PC-9 (cell line): ENCODE measurements at regions not wholly inside any gene's neighbourhood (a gene's known extent, or its start where the extent isn't known, plus 50 kb on each side); places are given as distances from the start of the nearest gene placed in this dataset.

Experiments
- BruUV-seq: library from RNA; stranded (reverse); fragments of 400-500 nt; replicated peaks from 2 replicates; lab custom pipeline; 2021; lab: Mats Ljungman, UMichigan
- CTCF ChIA-PET: fragments of 300-600 bp; sonication (Branson Sonifier 250); formaldehyde crosslinking; loops from one replicate; lab custom pipeline; 2022; ENCODE audit warnings: antibody characterized with exemption; lab: Charles Lee
- POLR2A ChIA-PET: fragments of 300-600 bp; sonication (Branson Sonifier 250); formaldehyde crosslinking; loops from one replicate; lab custom pipeline; 2022; ENCODE audit warnings: antibody characterized with exemption; ENCODE audit not compliant: unreplicated experiment; lab: Charles Lee
- DNase-seq, 2 experiments: peaks; one replicate each; pipeline versions ENCODE4 v3.0.0 to v3.0.0-alpha.2; 2015 to 2022; ENCODE audit warnings: mixed read lengths in 1 of 2
- H2AFZ ChIP-seq: fragments of 200-600 bp; sonication (generic); 2 replicates; pipeline ENCODE4 v1.8.1; 2017; ENCODE audit warnings: antibody characterized with exemption
- H3F3A ChIP-seq: fragments of 200-600 bp; sonication (generic); 2 replicates; pipeline ENCODE4 v1.8.1; 2017; ENCODE audit warnings: antibody characterized with exemption, mild to moderate bottlenecking, low read depth; ENCODE audit not compliant: insufficient read depth
- H3K27ac ChIP-seq: fragments of 200-600 bp; sonication (generic); 2 replicates; pipeline ENCODE4 v1.6.1; 2016; ENCODE audit warnings: mixed run types
- H3K27me3 ChIP-seq: fragments of 200-600 bp; sonication (generic); 2 replicates; pipeline ENCODE4 v1.6.1; 2016; ENCODE audit warnings: low read depth, mixed run types; ENCODE audit not compliant: insufficient read depth
- H3K36me3 ChIP-seq: fragments of 200-600 bp; sonication (generic); 2 replicates; pipeline ENCODE4 v1.6.1; 2016; ENCODE audit warnings: low read depth, mixed run types
- H3K4me1 ChIP-seq: fragments of 200-600 bp; sonication (generic); replicated peaks from 2 replicates; pipeline ENCODE4 v1.6.1; 2016; ENCODE audit warnings: mixed run types; ENCODE audit not compliant: insufficient read depth
- H3K4me2 ChIP-seq: fragments of 200-600 bp; sonication (generic); 2 replicates; pipeline ENCODE4 v1.6.1; 2017; ENCODE audit warnings: mixed run types
- H3K4me3 ChIP-seq: fragments of 200-600 bp; sonication (generic); 2 replicates; pipeline ENCODE4 v1.6.1; 2016; ENCODE audit warnings: mixed run types
- H3K79me2 ChIP-seq: fragments of 200-600 bp; sonication (generic); 2 replicates; pipeline ENCODE4 v1.6.1; 2017; ENCODE audit warnings: low read depth, mixed run types
- H3K9me2 ChIP-seq: fragments of 200-600 bp; sonication (generic); 2 replicates; pipeline ENCODE4 v1.8.1; 2017; ENCODE audit warnings: mild to moderate bottlenecking; ENCODE audit not compliant: insufficient read depth
- H3K9me3 ChIP-seq: fragments of 200-600 bp; sonication (generic); 2 replicates; pipeline ENCODE4 v1.8.1; 2016; ENCODE audit warnings: low read depth; ENCODE audit not compliant: insufficient read depth
- H4K20me1 ChIP-seq: fragments of 200-600 bp; sonication (generic); 2 replicates; pipeline ENCODE4 v1.8.1; 2017; ENCODE audit not compliant: insufficient read depth
- CTCF ChIP-seq: fragments of 200-600 bp; sonication (generic); conservative IDR thresholded peaks from 2 replicates; pipeline ENCODE4 v1.6.1; 2017; ENCODE audit warnings: mixed run types, antibody characterized with exemption, mild to moderate bottlenecking, moderate library complexity
- EZH2 ChIP-seq: fragments of 200-600 bp; sonication (generic); IDR thresholded peaks from 2 replicates; pipeline ENCODE4 v1.8.0; 2017; ENCODE audit warnings: antibody characterized with exemption, low read depth
- intact Hi-C: fragments of 100-400 bp; cut with micrococcal nuclease; formaldehyde crosslinking; loops from one replicate; pipeline ENCODE4 v1.10.0; 2022; ENCODE audit not compliant: unreplicated experiment

- CTCF ChIA-PET, result no interaction called here
- BruUV-seq, result no TSS peak
- Histone ChIP-seq H3K4me3 (no peak overlapping the region), H3K4me1 (no peaks in the 10 kb centered on the region), H3K4me2 (no peak overlapping the region), H3K9me2 (no peaks in the 10 kb centered on the region), H3K36me3 (no peaks in the 10 kb centered on the region), H3K27me3 (no peaks in the 10 kb centered on the region), H3K79me2 (no peaks in the 10 kb centered on the region), H4K20me1 (no peaks in the 10 kb centered on the region), H3K9me3 (no peaks in the 10 kb centered on the region), H3F3A (no peaks in the 10 kb centered on the region), H3K27ac (no peak overlapping the region), H2AFZ (no peak overlapping the region)
- POLR2A ChIA-PET, result no interaction called here
- no peak for TF ChIP-seq CTCF
- DNase-seq, result no peak
- intact Hi-C loops, result no loop called here
These were observed 558.0 kb downstream of the TRIML1 start for GRCh38 chr4:188697243-188697642.

DNA sequence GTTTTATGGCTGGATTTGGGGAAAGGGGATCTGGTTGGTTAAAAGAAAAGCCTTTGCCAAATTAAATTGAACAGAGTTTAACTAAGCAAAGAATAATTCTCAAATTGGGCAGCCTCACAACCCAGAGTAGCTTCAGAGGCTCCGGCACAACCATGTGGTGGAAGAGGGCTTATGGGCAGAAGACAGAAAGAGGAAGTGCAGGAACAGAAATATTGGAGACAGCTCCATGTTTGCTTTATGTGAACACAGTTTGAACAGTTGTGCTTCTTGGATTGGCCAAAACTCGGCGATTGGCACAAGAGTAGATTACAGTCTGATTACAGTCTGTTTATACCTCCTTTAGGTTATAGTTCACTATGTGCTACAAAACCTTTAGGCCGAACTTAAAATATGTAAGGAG, 562.7 kb downstream of the TRIML1 start:
- Histone ChIP-seq H3K36me3 (no peaks in the 10 kb centered on the region), H3K79me2 (no peaks in the 10 kb centered on the region), H3K9me3 (no peaks in the 10 kb centered on the region), H3K4me1 (no peaks in the 10 kb centered on the region), H3K4me2 (no peak overlapping the region), H3F3A (no peaks in the 10 kb centered on the region), H3K9me2 (no peaks in the 10 kb centered on the region), H3K27ac (no peak overlapping the region), H3K4me3 (no peak overlapping the region), H2AFZ (no peak overlapping the region), H3K27me3 (no peaks in the 10 kb centered on the region), H4K20me1 (no peaks in the 10 kb centered on the region)
- ChIA-PET POLR2A (no interaction called here), CTCF (no interaction called here)
- TF ChIP-seq EZH2, result no peak
- TF ChIP-seq CTCF, result no peak
- DNase-seq, result no peak
- intact Hi-C loops, result no loop called here
- BruUV-seq, result no TSS peak

- Histone ChIP-seq H3K79me2 (no peaks in the 10 kb centered on the region), H3K27ac (no peak overlapping the region), H3K4me1 (no peaks in the 10 kb centered on the region), H2AFZ (no peak overlapping the region), H3K4me2 (no peak overlapping the region), H3K9me3 (no peaks in the 10 kb centered on the region), H3K27me3 (no peaks in the 10 kb centered on the region), H3K36me3 (no peaks in the 10 kb centered on the region), H3K4me3 (no peak overlapping the region), H4K20me1 (no peaks in the 10 kb centered on the region), H3K9me2 (no peaks in the 10 kb centered on the region), H3F3A (no peaks in the 10 kb centered on the region)
- BruUV-seq, result no TSS peak
- TF ChIP-seq EZH2, result no peak
- no peak for TF ChIP-seq CTCF
- ChIA-PET POLR2A (no interaction called here), CTCF (no interaction called here)
- DNase-seq, result no peak
- intact Hi-C loops, result no loop called here
These were observed 565.0 kb downstream of the TRIML1 start for GRCh38 chr4:188704288-188704687.
